Hematopoietic multipotent progenitor cell treated with erythropoietin and hydrocortisone succinate and interleukin-3 and kit ligand, for 8 days (in vitro differentiated cells): ENCODE measurements at regions not wholly inside any gene's neighbourhood (a gene's known extent, or its start where the extent isn't known, plus 50 kb on each side); places are given as distances from the start of the nearest gene placed in this dataset.
"Not testable (repeated sequence)": the region's sequence is repeated elsewhere in the genome, so short reads cannot be mapped to it uniquely, and the experiment has no call there.

Source experiments
- DNase-seq: peaks from one replicate; pipeline ENCODE4 v3.0.0-alpha.2; 2015

DNA sequence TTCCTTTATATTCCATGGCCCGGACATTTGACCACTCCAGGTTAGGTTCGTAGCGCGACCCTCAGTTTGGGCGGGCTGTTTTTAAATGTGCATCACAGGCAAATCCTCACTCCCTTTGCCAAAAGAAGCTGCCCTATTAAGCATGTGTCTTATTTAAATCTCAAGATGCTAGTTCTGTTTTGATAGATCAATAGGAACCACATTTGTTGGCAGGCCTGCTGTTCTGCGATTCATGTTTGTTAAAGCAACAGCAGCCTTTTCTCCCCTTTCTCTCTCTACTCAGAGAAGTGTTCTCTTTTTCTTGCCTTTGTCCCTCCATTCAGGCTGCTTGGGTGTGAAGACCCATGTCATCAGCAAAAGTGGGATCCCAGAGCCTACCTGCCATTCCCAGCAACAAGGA is 212.0 kb upstream of the SSTR4 start:
- DNase-seq: no peak

GRCh38 chr20:22824077-22824476 is 211.0 kb upstream of the SSTR4 start:
- DNase-seq: no peak

DNA sequence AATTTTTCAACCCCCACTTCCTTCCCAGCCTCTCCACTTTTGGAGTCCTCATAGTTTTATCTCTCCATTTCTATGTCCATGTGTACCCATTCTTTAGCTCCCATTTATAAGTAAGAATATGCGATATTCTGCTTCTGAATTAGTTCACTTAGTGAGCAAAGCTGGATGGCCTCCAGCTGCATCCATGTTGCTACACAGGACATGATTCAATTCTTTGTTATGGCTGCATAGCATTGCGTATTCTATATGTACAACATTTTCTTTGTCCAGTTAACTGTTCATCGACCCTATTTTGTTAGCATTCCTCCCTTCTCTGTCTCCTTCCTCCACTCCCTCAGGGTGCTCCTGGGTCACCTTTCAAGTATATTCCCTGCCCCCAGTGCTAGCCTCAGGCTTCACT is 210.0 kb upstream of the SSTR4 start:
- DNase-seq: no peak

- no peak for DNase-seq
These were observed 209.6 kb upstream of the SSTR4 start for GRCh38 chr20:22825546-22825945.

DNA sequence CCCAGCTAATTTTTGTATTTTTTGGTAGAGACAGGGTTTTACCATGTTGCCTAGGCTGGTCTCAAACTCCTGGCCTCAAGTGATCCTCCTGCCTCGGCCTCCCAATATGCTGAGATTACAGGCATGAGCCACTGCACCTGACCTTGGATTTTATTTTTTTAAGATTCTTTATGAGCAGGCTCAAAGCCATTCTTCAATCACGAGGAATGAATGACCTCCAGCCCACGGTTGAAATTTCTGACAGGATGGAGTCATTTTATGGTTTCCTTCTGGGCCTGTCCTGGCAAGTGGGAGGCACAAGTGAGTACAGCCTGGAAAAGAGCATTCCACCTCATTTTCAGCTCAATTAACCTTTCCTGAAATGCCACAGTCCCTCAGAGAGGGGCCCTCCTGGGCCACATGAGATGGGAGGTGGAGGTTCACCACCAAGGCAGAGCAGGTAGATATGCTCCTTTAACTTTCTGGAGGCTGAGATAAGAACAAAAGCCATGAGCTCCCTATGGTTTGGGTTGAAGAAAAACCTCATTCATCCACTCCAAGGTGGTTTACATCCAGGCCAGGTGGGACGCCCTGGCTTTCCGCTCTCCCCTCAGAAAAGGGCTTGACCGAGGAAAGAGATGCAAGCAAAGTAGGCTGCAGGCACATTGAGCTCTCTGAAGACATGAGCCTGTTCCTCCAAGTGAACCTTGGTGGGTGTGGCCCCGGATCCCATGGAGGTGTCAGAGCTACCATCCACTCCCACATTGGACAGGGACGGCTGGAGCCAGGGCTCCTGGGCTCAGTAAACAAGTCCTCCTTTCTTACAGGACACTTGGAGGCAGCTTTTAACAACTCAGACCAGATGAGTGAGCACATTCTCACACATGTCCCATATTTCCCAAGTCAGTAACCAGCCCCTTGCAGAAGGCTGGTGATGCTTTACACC is 208.5 kb upstream of the SSTR4 start:
- no peak for DNase-seq

DNA sequence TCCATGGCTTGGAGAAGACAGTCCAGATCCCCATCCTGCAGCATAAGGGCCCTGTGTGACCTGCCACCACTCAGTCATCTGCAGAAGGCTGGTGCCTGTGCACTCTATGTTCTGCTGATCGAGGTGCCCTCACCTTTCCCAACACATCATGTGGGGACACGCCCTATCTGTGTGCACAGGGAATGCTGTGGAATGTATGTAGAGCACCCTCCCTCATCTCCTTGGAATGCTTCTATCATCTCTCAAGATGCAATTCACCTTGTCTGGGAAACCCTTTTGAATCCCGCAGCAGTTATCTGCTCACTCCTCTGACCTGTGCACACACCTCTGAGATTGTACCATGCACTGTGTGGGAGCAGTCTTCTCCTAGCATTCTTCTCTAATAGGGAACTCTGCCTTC is 207.2 kb upstream of the SSTR4 start:
- DNase-seq: no peak

DNA sequence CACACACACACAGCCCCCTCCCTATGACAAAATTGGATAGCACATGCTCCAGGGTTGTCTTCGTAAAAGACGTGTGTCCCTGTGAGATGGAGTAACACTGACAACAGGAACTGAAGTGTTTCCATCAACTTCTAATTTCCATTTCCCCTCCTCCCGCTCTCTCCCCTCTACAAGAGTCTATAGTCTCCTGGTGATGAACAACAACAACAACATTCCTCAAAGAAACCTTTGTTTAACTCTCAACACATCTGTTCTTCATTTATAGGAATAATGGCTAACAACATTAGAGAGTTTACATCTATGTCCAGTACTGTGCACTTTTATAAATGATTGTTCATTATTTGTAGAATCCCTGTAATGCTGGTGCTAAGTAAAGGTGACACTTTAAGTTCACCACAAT is 205.8 kb upstream of the SSTR4 start:
- DNase-seq: no peak

- no peak for DNase-seq
These were observed 205.0 kb upstream of the SSTR4 start for GRCh38 chr20:22830138-22830537.

DNA sequence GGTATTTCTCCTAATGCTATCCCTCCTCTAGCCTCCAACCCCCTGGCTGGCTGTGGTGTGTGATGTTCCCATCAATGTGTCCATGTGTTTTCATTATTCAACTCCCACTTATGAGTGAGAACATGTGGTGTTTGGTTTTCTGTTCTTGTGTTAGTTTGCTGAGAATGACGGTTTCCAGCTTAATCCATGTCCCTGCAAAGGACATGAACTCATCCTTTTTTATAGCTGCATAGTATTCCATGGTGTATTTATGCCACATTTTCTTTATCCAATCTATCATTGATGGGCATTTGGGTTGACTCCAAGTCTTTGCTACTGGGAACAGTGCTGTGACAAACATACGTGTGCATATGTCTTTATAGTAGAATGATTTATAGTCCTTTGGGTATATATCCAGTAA is 204.4 kb upstream of the SSTR4 start:
- DNase-seq: not testable (repeated sequence)

DNA sequence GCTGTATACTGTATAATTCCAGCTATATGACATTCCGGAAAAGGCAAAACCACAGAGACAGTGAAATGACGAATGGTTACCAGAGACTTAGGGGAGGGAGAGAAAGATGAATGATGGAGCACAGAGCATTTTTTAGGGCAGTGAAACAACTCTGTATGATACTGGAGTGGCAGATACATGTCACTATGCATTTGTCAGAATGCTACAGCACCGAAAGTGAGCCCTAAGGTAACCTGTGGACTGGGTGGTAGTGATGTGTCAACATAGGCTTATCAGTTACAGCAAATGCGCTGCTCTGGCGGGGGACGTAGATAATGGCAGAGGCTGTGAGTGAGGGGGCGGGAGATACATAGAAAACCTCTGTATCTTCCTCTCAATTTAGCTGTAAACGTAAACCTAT is 201.3 kb upstream of the SSTR4 start:
- peak; percentile 48 for DNase-seq

GRCh38 chr20:22834651-22835256 is 200.4 kb upstream of the SSTR4 start:
- DNase-seq: no peak

DNA sequence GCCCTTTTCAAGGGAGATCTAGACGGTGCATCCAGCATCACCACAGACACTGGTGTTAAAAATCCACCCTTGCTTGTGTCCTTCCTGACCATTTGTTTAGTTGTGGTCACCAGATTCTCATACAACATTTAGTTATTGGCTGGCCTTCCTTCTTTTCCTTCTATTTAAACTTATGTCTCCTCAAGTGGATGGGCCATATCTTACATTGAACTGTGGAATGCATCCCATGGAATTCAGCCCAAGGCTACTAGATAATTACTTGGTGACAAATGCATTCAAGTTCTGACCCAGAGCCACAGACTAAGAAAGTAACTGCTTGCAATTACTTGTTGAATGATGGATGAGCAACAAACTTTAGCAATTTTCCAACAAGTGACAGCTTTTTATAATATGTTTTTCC is 198.9 kb upstream of the SSTR4 start:
- DNase-seq: no peak

- DNase-seq: peak; percentile 2
These were observed 198.2 kb upstream of the SSTR4 start for GRCh38 chr20:22836877-22837276.

DNA sequence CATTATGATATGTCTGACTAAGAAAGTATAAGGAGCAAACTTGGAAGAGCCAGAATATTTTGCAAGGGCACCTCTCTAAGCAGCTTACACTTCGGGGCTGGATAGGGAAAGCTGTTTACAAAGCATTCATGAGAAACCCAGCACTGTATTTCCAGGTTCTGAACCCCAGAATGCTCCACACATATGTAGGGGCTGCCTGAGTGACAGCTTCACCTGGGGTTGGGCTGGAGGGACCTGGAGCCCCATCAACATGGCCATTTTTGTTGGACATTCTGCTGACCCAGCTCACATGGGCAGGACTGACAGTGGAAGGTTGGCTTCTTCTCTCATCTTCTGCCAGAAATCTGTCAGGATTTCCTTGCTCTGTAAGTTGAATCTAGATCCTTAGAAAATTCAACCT is 197.1 kb upstream of the SSTR4 start:
- DNase-seq: no peak

- no peak for DNase-seq
These were observed 193.3 kb upstream of the SSTR4 start for GRCh38 chr20:22841846-22842245.

DNA sequence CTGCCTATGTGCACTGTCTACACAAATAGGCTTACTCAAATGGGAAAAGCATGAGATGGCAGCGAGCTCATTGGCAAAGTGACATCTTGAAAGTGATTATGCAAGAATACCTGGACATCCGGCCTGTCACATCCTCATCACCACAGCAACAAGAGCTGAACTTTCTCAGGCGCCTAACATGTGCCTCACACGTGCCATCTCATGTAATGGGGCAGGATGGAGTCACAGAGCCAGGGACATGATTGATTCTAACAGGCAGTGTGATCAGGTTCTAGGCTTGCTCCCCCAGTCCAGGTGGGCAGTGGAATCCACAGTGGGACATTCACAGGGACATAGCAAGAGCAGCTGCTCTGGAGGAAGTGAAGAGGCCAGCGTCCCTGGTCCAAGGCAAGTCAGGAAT is 192.3 kb upstream of the SSTR4 start:
- DNase-seq: no peak

GRCh38 chr20:22844959-22845358 is 190.2 kb upstream of the SSTR4 start:
- DNase-seq: no peak

GRCh38 chr20:22846863-22847262 is 188.2 kb upstream of the SSTR4 start:
- DNase-seq: no peak

GRCh38 chr20:22848364-22848763 is 186.7 kb upstream of the SSTR4 start:
- DNase-seq: no peak

- DNase-seq: peak; percentile 27
These were observed 183.3 kb upstream of the SSTR4 start for GRCh38 chr20:22851679-22852346.

GRCh38 chr20:22861231-22861980 is 173.7 kb upstream of the SSTR4 start:
- DNase-seq: no peak

DNA sequence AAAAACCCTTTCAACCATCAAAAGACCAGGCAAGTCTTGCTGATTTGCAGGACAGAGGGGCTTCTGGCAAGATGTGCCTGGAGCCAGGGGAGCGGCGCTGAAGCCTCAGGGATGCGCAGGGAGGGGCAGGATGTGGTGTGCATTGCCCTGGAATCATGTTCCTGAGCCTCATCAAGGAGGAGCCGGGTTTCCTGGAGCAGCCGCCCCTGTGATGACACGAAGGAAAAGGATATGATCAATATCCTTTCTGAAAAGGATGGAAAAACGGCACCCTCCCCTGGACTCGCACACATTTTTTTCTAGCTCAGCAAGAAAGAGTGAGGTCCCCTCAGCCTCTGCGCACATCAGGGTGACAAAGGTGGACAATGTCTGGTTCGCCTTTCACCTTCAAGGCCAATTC is 173.1 kb upstream of the SSTR4 start:
- no peak for DNase-seq

DNA sequence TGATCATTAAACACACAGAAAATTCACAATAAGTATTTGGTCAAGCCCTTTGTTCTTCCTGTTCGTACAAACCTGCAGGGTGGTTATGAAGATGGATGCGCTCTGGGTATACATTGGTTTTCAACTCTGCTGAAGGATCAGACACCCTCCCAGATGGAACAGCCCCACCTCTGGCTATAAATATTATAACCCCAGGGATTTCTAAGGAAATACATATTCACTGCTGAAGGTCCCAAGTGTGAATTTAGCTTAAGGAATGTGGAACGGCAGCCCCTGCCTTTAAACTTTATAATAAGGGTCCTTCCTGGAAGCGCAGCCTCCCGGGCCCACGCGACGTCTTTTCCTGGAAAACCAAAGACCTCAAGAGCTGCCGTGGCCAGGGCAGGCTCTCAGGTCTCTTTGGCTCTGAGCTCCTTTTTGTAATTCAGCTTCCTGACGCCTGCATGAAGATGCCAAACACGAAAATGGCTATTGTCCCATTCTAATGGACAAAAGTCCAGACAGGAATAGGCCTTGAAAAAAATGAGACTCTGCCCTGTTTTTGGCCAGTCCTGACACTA is 172.4 kb upstream of the SSTR4 start:
- no peak for DNase-seq
